Naive B cell (primary cell): ENCODE measurements at regions not wholly inside any gene's neighbourhood (a gene's known extent, or its start where the extent isn't known, plus 50 kb on each side); places are given as distances from the start of the nearest gene placed in this dataset.

Experiments used
- ATAC-seq, 2 donors: fragments of 150-1000 bp; cut with Tn5 transposase; 2 replicates each; pipeline ENCODE4 v1.10.0; 2021; ENCODE audit warnings: low read depth in 2 of 2, mild to moderate bottlenecking in 2 of 2, moderate library complexity in 2 of 2
- DNase-seq: peaks from one replicate; pipeline ENCODE4 v3.0.0; 2022
- H3K27ac Mint-ChIP-seq, 6 donors: one replicate each; pipeline ENCODE4 v1.8.0; 2020 to 2022; ENCODE audit warnings: mild to moderate bottlenecking in 6 of 6, mixed read lengths in 6 of 6, moderate library complexity in 5 of 6, inconsistent platforms in 2 of 6
- H3K27me3 Mint-ChIP-seq, 3 donors: one replicate each; pipeline ENCODE4 v1.8.0; 2021 to 2022; ENCODE audit warnings: mixed read lengths in 3 of 3, mild to moderate bottlenecking in 1 of 3
- H3K36me3 Mint-ChIP-seq, 2 donors: one replicate each; pipeline ENCODE4 v1.8.0; 2020 to 2022; ENCODE audit warnings: mixed read lengths in 2 of 2, inconsistent platforms in 1 of 2, mild to moderate bottlenecking in 1 of 2
- H3K4me1 Mint-ChIP-seq, 3 donors: one replicate each; pipeline ENCODE4 v1.8.0; 2020 to 2022; ENCODE audit warnings: mixed read lengths in 3 of 3, inconsistent platforms in 1 of 3, mild to moderate bottlenecking in 1 of 3, moderate library complexity in 1 of 3
- H3K4me3 Mint-ChIP-seq, 8 donors: one replicate each; pipeline ENCODE4 v1.8.0; 2020 to 2022; ENCODE audit warnings: mild to moderate bottlenecking in 8 of 8, mixed read lengths in 8 of 8, moderate library complexity in 8 of 8, inconsistent platforms in 2 of 8
- H3K9me3 Mint-ChIP-seq, 7 donors: one replicate each; pipeline ENCODE4 v1.8.0; 2020 to 2022; ENCODE audit warnings: mixed read lengths in 7 of 7, mild to moderate bottlenecking in 5 of 7, inconsistent platforms in 2 of 7, moderate library complexity in 1 of 7

DNA sequence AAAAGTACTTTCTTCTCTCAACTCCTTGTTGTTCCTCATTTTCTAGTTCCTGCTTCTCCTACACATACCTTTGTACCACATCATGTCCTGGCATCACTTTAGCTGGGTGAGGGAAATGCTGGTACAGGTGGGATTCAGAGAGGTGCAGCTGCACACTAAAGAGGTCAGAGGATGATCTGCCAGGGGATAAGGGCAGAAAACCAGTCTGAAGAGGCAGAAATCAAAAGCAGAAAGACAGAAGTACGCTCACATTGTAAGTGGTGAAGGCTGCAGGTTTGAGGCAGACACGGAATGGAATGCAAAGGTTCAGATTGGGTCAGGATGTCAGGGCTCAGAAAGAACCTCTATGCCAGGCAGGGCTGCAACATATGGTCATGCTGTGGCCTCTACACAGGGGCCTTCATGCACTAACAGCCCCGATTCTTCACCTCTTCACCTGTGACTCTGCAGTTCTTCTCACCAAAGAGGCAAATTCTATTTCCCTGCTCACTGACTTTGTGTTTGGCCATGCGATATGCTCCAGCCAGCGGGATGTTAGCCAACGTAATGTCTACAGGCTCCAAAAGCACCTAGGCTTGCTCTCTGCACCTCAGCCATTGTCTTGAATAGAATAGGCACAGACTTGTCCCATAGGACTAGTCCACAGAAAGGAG, 373.7 kb downstream of the NXPE2 start:
- no peak for DNase-seq

DNA sequence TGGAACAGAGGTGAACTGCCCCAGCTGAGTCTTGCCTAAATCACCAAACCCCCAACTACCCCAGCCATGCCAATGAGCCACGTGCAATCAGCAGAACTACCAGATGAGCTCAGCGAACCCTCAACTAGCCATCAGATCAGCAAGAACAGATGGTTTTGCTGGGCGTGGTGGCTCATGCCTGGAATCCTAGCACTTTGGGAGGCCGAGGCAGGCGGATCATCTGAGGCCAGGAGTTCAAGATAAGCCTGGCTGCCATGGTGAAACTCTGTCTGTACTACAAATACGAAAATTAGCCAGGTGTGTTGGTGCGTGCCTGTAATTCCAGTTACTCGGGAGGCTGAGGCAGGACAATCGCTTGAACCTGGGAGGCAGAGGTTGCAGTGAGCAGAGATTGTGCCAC, 374.3 kb downstream of the NXPE2 start:
- peaks cover 0 to 6% of the 10 kb centered on the region in 2 donors for H3K36me3 Mint-ChIP-seq
- no peaks in the 10 kb centered on the region for H3K4me1 Mint-ChIP-seq
- peaks cover 4 to 29% (median 12%) of the 10 kb centered on the region in 7 donors for H3K9me3 Mint-ChIP-seq
- ATAC-seq: no peak
- no peak for DNase-seq
- peak overlapping the region in 1 of 8 donors; percentile 64 for H3K4me3 Mint-ChIP-seq
- H3K27ac Mint-ChIP-seq: no peak overlapping the region
- peaks cover 0 to 5% (median 0%) of the 10 kb centered on the region in 3 donors for H3K27me3 Mint-ChIP-seq

More for the DNA sequence above, 373.7 kb downstream of the NXPE2 start:
- Mint-ChIP-seq H3K4me3 (peak overlapping the region in 1 of 8 donors; percentile 64), H3K4me1 (no peaks in the 10 kb centered on the region), H3K27me3 (peaks cover 0 to 5% (median 0%) of the 10 kb centered on the region in 3 donors), H3K36me3 (peaks cover 0 to 6% of the 10 kb centered on the region in 2 donors), H3K27ac (no peak overlapping the region), H3K9me3 (peaks cover 1 to 24% (median 12%) of the 10 kb centered on the region in 7 donors)
- no peak for ATAC-seq

DNA sequence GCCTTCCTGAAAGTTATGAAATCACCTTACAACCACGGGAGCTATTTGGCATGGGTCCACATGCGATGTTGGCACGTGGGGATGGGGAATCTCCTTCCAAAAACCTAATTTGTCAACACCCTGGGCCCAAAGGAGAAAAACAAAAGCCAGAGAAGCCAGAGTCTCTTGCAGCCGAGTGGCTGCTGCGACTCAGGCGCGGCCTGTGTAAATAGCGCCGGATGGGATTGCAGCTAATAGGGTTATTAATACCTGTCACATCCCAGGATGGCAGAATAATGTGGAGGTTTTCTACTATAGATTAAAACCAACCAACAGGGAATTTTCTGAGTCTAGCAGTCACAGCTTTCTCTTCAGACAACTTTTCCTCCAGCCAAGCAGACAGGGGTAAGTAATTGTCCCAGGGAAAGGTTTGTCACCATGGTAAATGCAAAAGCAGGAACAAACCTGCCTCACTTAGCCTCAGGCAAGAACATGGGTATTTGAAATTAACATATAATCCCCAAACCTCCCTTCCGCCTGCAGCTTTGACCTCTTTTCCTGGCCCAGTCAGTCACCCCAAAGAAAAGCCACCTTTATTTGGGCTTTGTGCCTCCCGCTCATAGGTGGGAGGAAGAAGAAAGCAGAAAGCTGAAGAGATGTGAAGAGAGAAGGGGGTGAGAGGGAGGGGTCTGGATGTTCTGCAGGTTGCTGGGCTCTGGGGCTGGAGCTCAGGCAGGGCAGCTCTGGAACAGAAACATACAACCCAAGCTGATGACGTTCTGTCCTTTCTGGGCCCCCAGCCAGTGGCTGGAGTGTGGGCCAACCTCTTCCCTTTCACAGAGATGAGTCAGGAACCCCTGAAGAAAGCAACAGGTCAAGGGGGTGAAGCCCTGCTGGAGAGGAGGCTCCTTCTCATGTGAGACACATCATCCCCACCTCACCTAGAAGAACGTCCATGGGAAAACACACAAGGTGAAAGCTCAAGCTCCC, 376.5 kb downstream of the NXPE2 start:
- no peak for DNase-seq
- Mint-ChIP-seq H3K27ac (no peak overlapping the region), H3K4me1 (no peaks in the 10 kb centered on the region), H3K27me3 (no peaks in the 10 kb centered on the region), H3K4me3 (no peak overlapping the region), H3K36me3 (peaks cover 0 to 6% of the 10 kb centered on the region in 2 donors), H3K9me3 (peaks cover 6 to 25% (median 14%) of the 10 kb centered on the region in 7 donors)
- no peak for ATAC-seq

DNA sequence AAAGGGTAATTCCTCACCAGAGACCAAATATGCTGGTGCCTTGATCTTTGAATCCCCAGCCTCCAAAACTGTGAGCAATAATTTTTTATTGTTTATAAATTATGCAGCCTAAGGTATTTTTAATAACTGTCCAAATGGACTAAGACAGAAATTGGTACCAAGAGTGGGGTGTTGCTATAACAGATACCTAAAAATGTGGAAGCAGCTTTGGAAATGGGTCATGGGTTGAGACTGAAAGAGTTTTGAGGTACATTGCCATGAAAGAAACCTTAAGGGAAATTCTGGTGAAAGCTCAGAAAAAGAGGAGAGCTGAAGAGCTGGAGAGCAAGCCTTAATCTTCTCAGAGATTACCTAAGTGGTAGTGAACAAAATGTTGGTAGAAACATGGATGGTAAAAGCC, 378.2 kb downstream of the NXPE2 start:
- no peak for DNase-seq
- H3K9me3 Mint-ChIP-seq: peaks cover 6 to 25% (median 14%) of the 10 kb centered on the region in 7 donors
- H3K4me1 Mint-ChIP-seq: no peaks in the 10 kb centered on the region
- H3K4me3 Mint-ChIP-seq: no peak overlapping the region
- H3K27me3 Mint-ChIP-seq: no peaks in the 10 kb centered on the region
- H3K36me3 Mint-ChIP-seq: peaks cover 0 to 6% of the 10 kb centered on the region in 2 donors
- H3K27ac Mint-ChIP-seq: no peak overlapping the region
- ATAC-seq: no peak

DNA sequence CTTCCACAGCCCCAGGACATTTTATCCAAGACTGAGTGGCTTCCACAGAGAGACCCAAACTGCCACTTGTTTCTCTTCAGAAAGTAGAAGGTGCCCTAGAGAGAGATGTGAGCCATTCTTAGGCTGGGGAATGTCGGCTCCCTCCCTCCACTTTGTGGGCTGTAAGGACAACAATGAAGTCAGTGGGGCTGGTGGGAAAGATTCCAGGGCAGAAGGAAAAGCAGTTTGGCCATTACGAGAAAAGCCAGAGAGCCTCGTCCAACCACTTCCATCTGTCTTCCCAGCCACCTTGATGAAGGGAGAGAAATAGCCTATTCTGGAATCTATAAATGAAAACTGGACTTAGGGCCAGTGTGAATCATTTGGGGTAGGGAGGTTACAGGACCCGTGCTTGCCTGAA, 382.5 kb downstream of the NXPE2 start:
- peaks cover 0 to 5% of the 10 kb centered on the region in 2 donors for H3K36me3 Mint-ChIP-seq
- H3K4me3 Mint-ChIP-seq: no peak overlapping the region
- H3K4me1 Mint-ChIP-seq: no peaks in the 10 kb centered on the region
- H3K27me3 Mint-ChIP-seq: peaks cover 0 to 4% (median 0%) of the 10 kb centered on the region in 3 donors
- no peak for DNase-seq
- ATAC-seq: no peak
- no peak overlapping the region for H3K27ac Mint-ChIP-seq
- peaks cover 5 to 14% (median 10%) of the 10 kb centered on the region in 7 donors for H3K9me3 Mint-ChIP-seq

DNA sequence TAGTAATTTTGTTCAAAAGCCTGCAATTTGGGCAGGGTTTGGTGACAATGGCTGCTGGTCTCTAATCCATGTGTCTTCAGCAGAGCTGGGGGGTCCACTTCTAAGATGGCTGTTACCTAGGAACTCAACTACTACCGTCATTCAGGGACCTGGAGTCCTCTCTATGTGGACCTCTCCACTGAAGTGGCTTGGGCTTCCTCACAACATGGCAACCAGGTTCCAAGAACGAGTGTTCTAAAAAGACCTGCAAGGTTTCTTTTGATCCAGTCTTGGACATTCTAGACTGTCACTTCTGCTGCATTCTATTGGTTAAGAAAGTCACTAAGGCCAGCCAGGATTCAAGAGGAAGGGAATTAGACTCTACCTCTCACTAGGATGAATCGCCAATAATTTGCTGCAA, 387.0 kb downstream of the NXPE2 start:
- no peaks in the 10 kb centered on the region for H3K36me3 Mint-ChIP-seq
- H3K27ac Mint-ChIP-seq: no peak overlapping the region
- H3K4me3 Mint-ChIP-seq: no peak overlapping the region
- DNase-seq (no peak), ATAC-seq (no peak)
- H3K4me1 Mint-ChIP-seq: no peaks in the 10 kb centered on the region
- H3K9me3 Mint-ChIP-seq: peaks cover 0 to 4% (median 0%) of the 10 kb centered on the region in 7 donors
- peaks cover 0 to 4% (median 0%) of the 10 kb centered on the region in 3 donors for H3K27me3 Mint-ChIP-seq

DNA sequence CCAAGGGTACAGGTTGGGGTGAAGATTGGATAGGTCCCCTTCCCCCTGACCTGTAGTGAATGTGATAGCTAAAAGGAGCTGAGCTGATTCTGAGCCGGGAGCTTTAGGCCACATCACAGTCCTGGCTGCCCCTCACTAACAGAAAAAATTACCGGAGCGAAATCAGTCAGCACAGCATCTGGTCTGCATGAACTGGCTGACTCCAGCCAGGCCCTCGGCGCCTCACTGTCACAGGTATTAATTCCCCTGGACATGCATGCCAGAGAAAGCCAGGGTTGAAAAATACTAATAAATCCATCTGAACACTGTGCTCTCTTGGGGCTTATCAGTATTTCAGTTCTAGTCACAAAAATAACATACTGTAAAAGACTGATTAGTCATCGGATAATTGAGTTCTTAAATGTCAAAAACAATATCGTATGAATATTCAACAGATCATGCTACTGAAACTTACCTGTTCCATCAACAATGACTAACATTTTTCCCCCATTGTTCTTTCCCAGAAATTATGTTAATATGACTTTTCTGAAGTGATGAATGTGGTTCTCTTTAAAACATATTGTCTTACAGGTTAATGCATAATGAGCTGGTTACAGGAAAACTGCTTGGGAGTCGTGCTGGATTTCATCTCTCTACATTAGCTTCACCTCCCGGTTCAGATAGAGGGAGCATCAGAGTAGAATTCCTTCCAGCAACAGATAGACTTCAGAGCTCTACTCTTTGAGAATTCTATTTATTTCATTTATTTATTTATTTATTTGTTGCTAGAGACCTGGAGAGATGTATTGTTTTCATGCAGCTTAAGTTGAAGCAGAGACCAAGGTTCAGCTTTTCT, 387.7 kb downstream of the NXPE2 start:
- no peaks in the 10 kb centered on the region for H3K36me3 Mint-ChIP-seq
- no peak for DNase-seq
- ATAC-seq: no peak
- peaks cover 0 to 4% (median 0%) of the 10 kb centered on the region in 7 donors for H3K9me3 Mint-ChIP-seq
- no peak overlapping the region for H3K27ac Mint-ChIP-seq
- H3K4me3 Mint-ChIP-seq: no peak overlapping the region
- H3K27me3 Mint-ChIP-seq: peaks cover 0 to 4% (median 0%) of the 10 kb centered on the region in 3 donors
- H3K4me1 Mint-ChIP-seq: no peaks in the 10 kb centered on the region

DNA sequence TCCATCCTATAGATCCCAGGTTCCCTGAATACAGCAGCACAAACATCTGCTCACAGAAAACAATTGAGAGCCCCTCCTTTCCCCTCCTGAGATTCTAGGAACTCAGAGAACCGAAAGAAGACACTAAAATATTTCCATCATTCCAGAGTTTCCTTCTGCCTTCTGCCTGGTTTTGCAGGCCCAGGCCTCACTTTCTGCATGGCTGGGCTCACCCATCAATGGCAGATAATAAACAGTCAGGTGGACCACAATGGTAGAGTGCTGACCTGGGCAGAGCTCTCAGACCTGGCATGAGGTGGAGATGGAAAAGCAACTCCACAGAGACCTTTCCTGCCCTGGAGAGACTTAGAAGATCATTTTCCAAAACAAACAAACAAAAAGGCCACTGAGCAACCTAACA, 389.1 kb downstream of the NXPE2 start:
- no peaks in the 10 kb centered on the region for H3K27me3 Mint-ChIP-seq
- no peak for ATAC-seq

DNA sequence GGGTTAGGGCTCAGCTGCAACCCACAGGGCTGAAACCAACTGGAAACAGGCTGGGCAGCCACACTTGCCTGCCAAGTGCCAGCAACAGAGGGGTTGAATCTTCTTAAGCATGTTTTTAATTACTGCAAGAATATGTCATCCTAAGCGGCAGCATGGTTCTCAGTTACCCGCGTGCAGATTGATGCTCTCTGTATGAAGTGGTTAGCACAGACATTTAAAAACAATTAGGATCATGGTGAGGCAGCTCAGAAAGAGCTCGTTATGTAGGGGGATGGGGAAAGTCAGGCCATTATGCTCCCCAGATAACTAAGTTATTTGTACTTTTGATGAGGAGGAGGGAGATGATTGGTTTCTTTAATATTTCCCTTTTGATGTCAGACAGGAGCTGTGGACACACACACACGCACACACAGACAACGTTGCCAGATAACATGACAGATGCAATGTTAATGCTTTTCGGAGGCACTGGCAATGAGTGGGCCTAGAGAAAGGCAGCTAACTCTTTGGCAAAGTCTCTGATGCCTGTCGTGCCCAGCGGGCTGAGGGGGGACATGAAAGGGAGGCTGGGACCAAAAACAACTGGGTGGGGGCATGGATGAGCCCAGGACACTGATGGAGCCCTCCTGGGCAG, 389.7 kb downstream of the NXPE2 start:
- ATAC-seq: no peak
- Mint-ChIP-seq H3K9me3 (peaks cover 0 to 4% (median 2%) of the 10 kb centered on the region in 7 donors), H3K27ac (peak overlapping the region in 1 of 6 donors; percentile 32), H3K4me1 (no peaks in the 10 kb centered on the region), H3K4me3 (peak overlapping the region in 1 of 8 donors; percentile 66), H3K36me3 (no peaks in the 10 kb centered on the region), H3K27me3 (no peaks in the 10 kb centered on the region)
- no peak for DNase-seq

More for the DNA sequence above, 389.1 kb downstream of the NXPE2 start:
- Mint-ChIP-seq H3K36me3 (no peaks in the 10 kb centered on the region), H3K27ac (no peak overlapping the region), H3K4me1 (no peaks in the 10 kb centered on the region), H3K9me3 (peaks cover 0 to 4% (median 2%) of the 10 kb centered on the region in 7 donors), H3K4me3 (no peak overlapping the region)
- DNase-seq: no peak

DNA sequence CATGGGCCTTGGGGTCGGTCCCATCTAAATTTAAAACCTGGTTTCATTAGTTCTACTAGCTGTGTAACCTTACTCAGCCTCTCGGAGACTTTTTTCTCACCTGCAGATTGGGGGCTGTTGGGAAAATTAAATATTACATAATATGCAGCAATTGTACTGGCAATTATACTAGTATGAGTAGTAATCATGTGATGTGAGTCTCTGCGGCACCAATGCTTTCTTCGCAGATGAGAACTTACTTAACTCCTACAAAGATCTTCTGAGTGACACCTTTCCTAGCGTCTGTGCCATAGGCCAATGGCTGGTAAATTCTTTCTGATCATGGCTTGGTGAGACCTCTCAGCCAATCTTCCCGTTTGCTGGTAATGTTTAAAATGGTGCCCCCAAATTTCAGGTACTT, 391.3 kb downstream of the NXPE2 start:
- Mint-ChIP-seq H3K4me1 (no peaks in the 10 kb centered on the region), H3K9me3 (peaks cover 0 to 9% (median 3%) of the 10 kb centered on the region in 7 donors), H3K27me3 (no peaks in the 10 kb centered on the region), H3K4me3 (no peak overlapping the region), H3K36me3 (no peaks in the 10 kb centered on the region), H3K27ac (no peak overlapping the region)
- DNase-seq: no peak
- ATAC-seq: no peak

DNA sequence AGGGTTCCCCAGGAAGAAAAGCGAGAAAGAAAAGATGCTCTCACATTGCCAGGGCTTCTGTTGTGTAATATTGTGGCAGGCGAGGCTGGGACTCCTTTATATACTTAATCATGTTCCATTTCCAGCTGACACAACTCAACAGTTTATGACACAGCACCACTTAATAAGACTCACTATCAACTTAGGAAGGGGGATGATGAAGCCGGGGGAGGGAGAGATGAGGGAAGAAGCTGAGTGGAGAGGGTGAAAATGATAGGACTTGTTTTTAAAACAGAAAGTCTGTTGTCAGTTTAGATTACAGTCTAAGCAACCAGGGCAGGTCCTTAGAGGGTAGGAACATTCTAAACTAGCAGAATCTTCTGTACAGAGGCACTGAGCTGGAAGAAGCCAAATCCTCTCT, 397.0 kb downstream of the NXPE2 start:
- Mint-ChIP-seq H3K4me3 (no peak overlapping the region), H3K9me3 (peaks cover 0 to 9% (median 0%) of the 10 kb centered on the region in 7 donors), H3K4me1 (no peaks in the 10 kb centered on the region), H3K27me3 (no peaks in the 10 kb centered on the region), H3K36me3 (no peaks in the 10 kb centered on the region), H3K27ac (no peak overlapping the region)
- no peak for ATAC-seq
- no peak for DNase-seq

DNA sequence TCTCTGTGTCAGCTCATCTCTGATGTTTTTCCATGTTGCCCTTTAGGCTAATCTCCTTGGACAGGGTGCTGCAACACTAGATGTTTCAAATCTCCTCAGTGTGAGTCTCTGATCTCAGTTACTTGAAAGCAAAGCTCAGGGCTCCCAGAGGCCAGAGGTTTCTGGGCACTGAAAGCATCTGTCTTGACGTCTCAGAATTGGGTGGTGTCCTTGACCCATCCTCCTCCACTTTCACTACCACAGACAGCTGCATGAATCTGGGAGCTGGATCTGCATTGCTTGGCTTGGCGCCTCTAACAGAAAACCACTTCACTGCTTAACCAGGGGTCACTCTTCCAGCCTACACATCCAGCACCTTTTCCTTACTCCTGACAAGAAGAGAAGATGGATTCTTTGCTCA, 399.4 kb downstream of the NXPE2 start:
- Mint-ChIP-seq H3K27ac (no peak overlapping the region), H3K9me3 (peaks cover 0 to 5% (median 2%) of the 10 kb centered on the region in 7 donors), H3K4me1 (no peaks in the 10 kb centered on the region), H3K27me3 (no peaks in the 10 kb centered on the region), H3K4me3 (no peak overlapping the region), H3K36me3 (no peaks in the 10 kb centered on the region)
- DNase-seq (no peak), ATAC-seq (no peak)
